K562 (cell line): ENCODE measurements at regions not wholly inside any gene's neighbourhood (a gene's known extent, or its start where the extent isn't known, plus 50 kb on each side); places are given as distances from the start of the nearest gene placed in this dataset.

Experiments used
- ATAC-seq: fragments of 200-7000 bp; cut with Tn5 transposase; 3 replicates; pipeline ENCODE4 v1.9.1; 2020; ENCODE audit warnings: moderate library complexity
- BruUV-seq: library from RNA; stranded (reverse); fragments of 400-500 nt; replicated peaks from 2 replicates; lab custom pipeline; 2021; lab: Mats Ljungman, UMichigan
- CTCF ChIA-PET: fragments of 300-600 bp; formaldehyde crosslinking; extraction: SDS; loops from one replicate; lab custom pipeline; 2021; ENCODE audit warnings: low intra/inter-chr PET ratio; lab: Yijun Ruan, JAX
- POLR2A ChIA-PET: fragments of 300-600, 350-650 bp; sonication (Branson Sonifier 250); formaldehyde crosslinking; extraction: SDS; loops from one replicate; lab custom pipeline; 2021; ENCODE audit warnings: antibody characterized with exemption, inconsistent platforms; lab: Yijun Ruan, JAX
- DNase-seq, 4 experiments: peaks; one replicate each; pipeline versions ENCODE4 v3.0.0 to v3.0.0-alpha.2; 2011 to 2018; ENCODE audit warnings: low spot score in 3 of 4, mixed read lengths in 3 of 4; ENCODE audit errors: extremely low read depth in 1 of 4
- FAIRE-seq: peaks from 2 replicates; lab custom pipeline; 2011; peaks lifted over from hg19 to GRCh38; lab: Jason Lieb, UNC
- H2AFZ ChIP-seq: 2 replicates; pipeline ENCODE4 v1.6.0; 2011; ENCODE audit warnings: low read depth, low read length, control low read depth, inconsistent platforms
- H3K27ac ChIP-seq: fragments of 200-600 bp; 3 replicates; pipeline ENCODE4 v1.8.0; 2011; ENCODE audit warnings: low read depth, mild to moderate bottlenecking, control low read depth, inconsistent platforms, low read length, moderate library complexity, mixed read lengths; ENCODE audit errors: extremely low read depth
- H3K27me3 ChIP-seq, 2 experiments: fragments of 300-600 bp in 1 of 2; 2 replicates in 1 of 2; 3 replicates in 1 of 2; pipeline versions ENCODE4 v1.6.0 to v1.8.0; 2011; ENCODE audit warnings: inconsistent platforms in 2 of 2, low read length in 2 of 2, mild to moderate bottlenecking in 1 of 2, mixed read lengths in 1 of 2, moderate library complexity in 1 of 2; ENCODE audit not compliant: control insufficient read depth in 2 of 2, insufficient read depth in 2 of 2
- H3K36me3 ChIP-seq: fragments of 300-600 bp; 3 replicates; pipeline ENCODE4 v1.8.0; 2011; ENCODE audit warnings: mild to moderate bottlenecking, low read length, inconsistent platforms; ENCODE audit not compliant: control insufficient read depth, insufficient read depth
- H3K4me1 ChIP-seq, 2 experiments: fragments of 200-600 bp in 1 of 2; replicated peaks in 1 of 2; 2 replicates in 1 of 2; 3 replicates in 1 of 2; pipeline versions ENCODE4 v1.5.1 to v1.8.0; 2011; ENCODE audit warnings: inconsistent platforms in 2 of 2, low read length in 2 of 2, mild to moderate bottlenecking in 1 of 2, mixed read lengths in 1 of 2, moderate library complexity in 1 of 2; ENCODE audit not compliant: control insufficient read depth in 2 of 2, insufficient read depth in 2 of 2
- H3K4me2 ChIP-seq: 2 replicates; pipeline ENCODE4 v1.6.1; 2011; ENCODE audit warnings: low read length, control low read depth, inconsistent platforms, mixed read lengths; ENCODE audit not compliant: insufficient read depth
- H3K4me3 ChIP-seq: fragments of 200-600 bp; sonication (generic), shearing (Covaris generic); 2 replicates; pipeline ENCODE4 v1.5.1; 2016; ENCODE audit warnings: control low read depth, inconsistent platforms
- H3K79me2 ChIP-seq: fragments of 200-600 bp; 3 replicates; pipeline ENCODE4 v1.8.0; 2011; ENCODE audit warnings: low read length, inconsistent platforms; ENCODE audit not compliant: control insufficient read depth, insufficient read depth
- H3K9ac ChIP-seq, 2 experiments: 2 replicates each; pipeline versions ENCODE4 v1.6.0 to v1.6.1; 2011; ENCODE audit warnings: low read depth in 2 of 2, low read length in 2 of 2, control low read depth in 1 of 2, inconsistent platforms in 1 of 2, mild to moderate bottlenecking in 1 of 2, mixed read lengths in 1 of 2; ENCODE audit not compliant: insufficient read depth in 1 of 2
- H3K9me1 ChIP-seq: one replicate; pipeline ENCODE4 v1.6.0; 2011; ENCODE audit warnings: inconsistent platforms, mild to moderate bottlenecking, low read length, moderate library complexity; ENCODE audit not compliant: control insufficient read depth, insufficient read depth
- H3K9me3 ChIP-seq: replicated peaks from 2 replicates; pipeline ENCODE4 v1.5.1; 2011; ENCODE audit warnings: low read depth, low read length, inconsistent platforms; ENCODE audit not compliant: control insufficient read depth, insufficient read depth
- H4K20me1 ChIP-seq: replicated peaks from 2 replicates; pipeline ENCODE4 v1.6.1; 2011; ENCODE audit warnings: low read length, inconsistent platforms, mixed read lengths; ENCODE audit not compliant: control insufficient read depth, insufficient read depth
- HNRNPUL1 ChIP-seq: fragments of 200-400 bp; formaldehyde crosslinking; IDR thresholded peaks from 2 replicates; pipeline ENCODE4 v1.6.1; 2017; ENCODE audit warnings: low read length
- HSF4 ChIP-seq: fragments of 250-450 bp; sonication (Bioruptor Pico); IDR thresholded peaks from 2 replicates; pipeline ENCODE4 v2.1.2; 2022; ENCODE audit warnings: mild to moderate bottlenecking, moderate library complexity, borderline replicate concordance
- NELFE ChIP-seq: IDR thresholded peaks from 2 replicates; pipeline ENCODE4 v1.6.1; 2011; ENCODE audit warnings: mild to moderate bottlenecking; ENCODE audit not compliant: insufficient read depth, insufficient read length
- SRSF1 ChIP-seq: fragments of 200-400 bp; formaldehyde crosslinking; IDR thresholded peaks from 2 replicates; pipeline ENCODE4 v1.6.1; 2017; ENCODE audit warnings: mild to moderate bottlenecking, low read depth, low read length, moderate library complexity
- ZNF133 ChIP-seq: fragments of 250-450 bp; sonication (Bioruptor Pico); IDR thresholded peaks from 2 replicates; pipeline ENCODE4 v1.4.0; 2020; ENCODE audit warnings: mild to moderate bottlenecking
- WGBS: fragments of 100-300 bp; shearing (Covaris generic); methylation state at CpG from one replicate; pipeline ENCODE4 v1.1.6; 2016; ENCODE audit warnings: low coverage, mixed read lengths; ENCODE audit not compliant: insufficient coverage; ENCODE audit errors: missing lambda C conversion rate; 5-methylcytosine and 5-hydroxymethylcytosine counted together
- in situ Hi-C: fragments of 300-500 bp; cut with MboI; formaldehyde crosslinking; loops from 4 replicates; pipeline ENCODE4 v1.15.0; 2018; ENCODE audit warnings: inconsistent platforms, mixed read lengths
- intact Hi-C: fragments of 100-400 bp; cut with micrococcal nuclease; formaldehyde crosslinking; loops from 2 replicates; pipeline ENCODE4 v1.14.2; 2022
- TF ChIP-seq, protein P1 (sequence below): sonication (generic); formaldehyde crosslinking; IDR thresholded peaks from 2 replicates; pipeline ENCODE4 v1.8.0; 2022; ENCODE audit warnings: mild to moderate bottlenecking, missing genetic modification reagents

DNA sequence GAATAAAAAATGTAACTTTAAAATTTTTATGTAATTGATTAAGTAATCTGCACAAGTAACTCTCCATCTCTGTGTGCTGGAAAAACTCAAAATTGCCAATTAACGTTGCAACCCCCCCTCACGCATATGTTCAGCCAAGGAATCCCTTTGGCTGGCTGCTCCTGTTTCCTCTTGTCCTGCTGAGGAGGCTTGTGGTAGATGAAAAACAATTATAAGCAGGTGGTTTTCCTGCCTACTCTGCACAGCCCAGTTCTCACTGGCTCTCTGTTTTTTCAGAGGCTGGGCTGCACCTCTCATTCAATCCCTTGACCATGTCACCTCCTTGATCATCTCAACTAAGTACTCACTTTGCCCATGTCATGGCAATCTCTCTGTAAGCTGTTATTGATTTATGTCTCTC lies 1068.4 kb downstream of the ARAP2 start:
- 0% methylated on average over 2 of the region's 2 CpGs for WGBS
- no peak overlapping the region for H2AFZ ChIP-seq

DNA sequence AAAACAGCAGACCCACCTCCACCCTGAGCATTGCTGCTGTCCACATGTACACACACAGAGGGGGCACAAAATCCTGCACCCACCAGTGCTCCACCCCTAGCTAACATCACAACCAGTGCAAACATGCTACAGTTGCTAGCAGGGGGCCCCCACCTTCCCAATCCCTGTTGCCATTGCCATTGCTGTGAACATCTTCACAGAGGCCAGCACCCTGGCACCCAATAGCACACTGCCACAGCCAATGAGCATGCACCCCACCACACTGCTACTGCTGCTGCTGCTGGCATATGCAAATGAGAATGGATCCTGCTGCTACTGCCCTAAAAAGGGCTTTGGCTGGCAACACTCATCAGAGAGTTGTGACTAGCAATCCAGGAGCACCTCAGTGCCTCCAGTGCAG lies 1061.9 kb downstream of the ARAP2 start:
- FAIRE-seq (no peak), DNase-seq (no peak), ATAC-seq (no peak)
- no peaks in the 10 kb centered on the region for H4K20me1 ChIP-seq
- H3K27me3 ChIP-seq: no peaks in the 10 kb centered on the region
- H3K9ac ChIP-seq: no peak overlapping the region
- in situ Hi-C loops: no loop called here
- H3K4me3 ChIP-seq: no peak overlapping the region
- intact Hi-C loops: no loop called here
- H2AFZ ChIP-seq: no peak overlapping the region
- H3K36me3 ChIP-seq: no peaks in the 10 kb centered on the region
- no peaks in the 10 kb centered on the region for H3K9me3 ChIP-seq
- no peaks in the 10 kb centered on the region for H3K79me2 ChIP-seq
- H3K9me1 ChIP-seq: no peaks in the 10 kb centered on the region
- H3K4me1 ChIP-seq: no peaks in the 10 kb centered on the region
- H3K4me2 ChIP-seq: no peak overlapping the region
- no peak overlapping the region for H3K27ac ChIP-seq
- ChIA-PET CTCF (no interaction called here), POLR2A (no interaction called here)
- BruUV-seq: no TSS peak
- no peak for TF ChIP-seq ZNF133 (CRISPR knock-in tag)
- TF ChIP-seq HNRNPUL1: no peak

More for the DNA sequence above, 1068.4 kb downstream of the ARAP2 start:
- FAIRE-seq: no peak
- H3K4me2 ChIP-seq: no peak overlapping the region
- TF ChIP-seq, protein P1, sequence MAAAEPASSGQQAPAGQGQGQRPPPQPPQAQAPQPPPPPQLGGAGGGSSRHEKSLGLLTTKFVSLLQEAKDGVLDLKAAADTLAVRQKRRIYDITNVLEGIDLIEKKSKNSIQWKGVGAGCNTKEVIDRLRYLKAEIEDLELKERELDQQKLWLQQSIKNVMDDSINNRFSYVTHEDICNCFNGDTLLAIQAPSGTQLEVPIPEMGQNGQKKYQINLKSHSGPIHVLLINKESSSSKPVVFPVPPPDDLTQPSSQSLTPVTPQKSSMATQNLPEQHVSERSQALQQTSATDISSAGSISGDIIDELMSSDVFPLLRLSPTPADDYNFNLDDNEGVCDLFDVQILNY: no peak
- TF ChIP-seq NELFE (no peak), HSF4 (CRISPR knock-in tag) (no peak), SRSF1 (no peak)
- ChIA-PET CTCF (no interaction called here), POLR2A (no interaction called here)
- no peaks in the 10 kb centered on the region for H4K20me1 ChIP-seq
- in situ Hi-C loops: no loop called here
- BruUV-seq: no TSS peak
- no peak overlapping the region for H3K27ac ChIP-seq
- H3K4me3 ChIP-seq: no peak overlapping the region
- no peaks in the 10 kb centered on the region for H3K36me3 ChIP-seq
- intact Hi-C loops: no loop called here
- H3K9me1 ChIP-seq: no peaks in the 10 kb centered on the region
- H3K9me3 ChIP-seq: no peaks in the 10 kb centered on the region
- H3K79me2 ChIP-seq: no peaks in the 10 kb centered on the region
- no peak overlapping the region for H3K9ac ChIP-seq
- no peak for ATAC-seq
- DNase-seq: no peak
- no peaks in the 10 kb centered on the region for H3K4me1 ChIP-seq
- H3K27me3 ChIP-seq: no peaks in the 10 kb centered on the region
